NCI-H526 (cell line): ENCODE measurements at regions not wholly inside any gene's neighbourhood (a gene's known extent, or its start where the extent isn't known, plus 50 kb on each side); places are given as distances from the start of the nearest gene placed in this dataset.

ENCODE experiments used
- DNase-seq, 2 experiments: peaks; one replicate each; lab custom pipeline; 2025; lab: John Stamatoyannopoulos, UW

DNA sequence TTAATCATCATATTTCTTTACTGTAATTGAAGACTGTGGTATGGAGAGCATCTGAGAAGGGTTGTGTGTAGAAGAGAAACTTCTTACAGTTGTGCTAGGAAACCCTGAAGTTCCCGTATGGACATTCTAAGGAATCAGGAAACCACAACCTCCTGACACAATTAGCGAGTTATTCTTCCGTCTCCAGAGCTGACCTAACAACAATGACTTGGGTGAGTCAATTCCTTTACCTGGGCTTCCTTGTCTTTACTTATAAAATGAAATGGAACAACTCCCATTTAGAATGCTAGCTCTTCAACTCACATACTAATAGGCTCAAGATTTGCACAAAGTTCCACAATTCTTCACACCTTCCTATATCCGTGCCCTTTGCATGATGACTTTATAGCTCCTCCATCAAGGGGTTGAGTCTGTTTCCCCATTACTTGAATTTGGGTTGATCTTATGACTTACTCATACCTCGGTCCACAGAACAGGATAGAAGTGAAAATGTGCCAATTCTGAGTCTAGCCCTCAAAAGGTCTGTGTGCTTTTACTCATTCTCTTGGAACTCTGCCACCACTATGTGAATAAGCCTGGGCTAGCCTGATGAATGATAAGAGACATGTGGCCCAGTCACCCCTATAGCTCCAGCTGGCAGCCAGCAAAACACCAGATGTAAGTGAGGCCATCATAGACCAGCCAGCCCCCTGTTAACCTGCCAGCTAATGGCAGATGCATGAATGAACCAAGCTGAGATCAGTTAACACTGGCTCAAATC, 459.4 kb downstream of the ETNK1 start:
- no peak for DNase-seq

DNA sequence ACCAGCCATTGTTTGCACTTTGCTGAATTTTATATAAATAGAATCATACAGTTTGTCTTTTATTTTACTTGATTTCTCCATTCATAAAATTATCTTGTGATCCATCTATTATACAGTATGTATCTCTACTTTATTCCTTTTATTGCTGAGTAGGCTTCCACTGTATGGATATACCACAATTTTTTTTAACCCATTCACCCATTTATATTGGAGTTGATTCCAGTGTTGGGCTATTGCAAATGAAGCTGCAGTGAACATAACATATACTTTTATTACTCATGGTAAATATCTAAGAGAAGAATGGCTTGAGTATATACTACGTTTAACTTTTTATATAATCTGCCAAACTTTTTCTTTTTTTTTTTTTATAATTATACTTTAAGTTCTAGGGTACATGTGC, 463.6 kb downstream of the ETNK1 start:
- DNase-seq: no peak

DNA sequence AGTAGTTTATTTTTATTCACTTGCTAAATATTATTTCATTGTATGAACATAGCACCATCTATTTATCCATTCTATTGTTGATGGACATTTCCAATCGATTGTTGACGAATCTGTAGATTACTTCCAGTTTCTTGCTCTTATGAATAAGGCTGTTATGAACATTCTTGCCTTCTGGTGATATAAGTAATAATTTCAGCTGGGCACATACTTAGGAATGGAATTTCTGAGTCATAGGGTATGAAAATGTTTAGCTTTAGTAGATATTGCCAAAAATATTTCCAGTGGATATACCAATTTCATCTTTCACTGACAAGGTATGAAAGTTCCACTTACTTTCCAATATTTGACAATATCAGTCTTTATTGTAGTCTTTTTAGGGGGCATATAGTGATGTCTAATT, 468.5 kb downstream of the ETNK1 start:
- no peak for DNase-seq

DNA sequence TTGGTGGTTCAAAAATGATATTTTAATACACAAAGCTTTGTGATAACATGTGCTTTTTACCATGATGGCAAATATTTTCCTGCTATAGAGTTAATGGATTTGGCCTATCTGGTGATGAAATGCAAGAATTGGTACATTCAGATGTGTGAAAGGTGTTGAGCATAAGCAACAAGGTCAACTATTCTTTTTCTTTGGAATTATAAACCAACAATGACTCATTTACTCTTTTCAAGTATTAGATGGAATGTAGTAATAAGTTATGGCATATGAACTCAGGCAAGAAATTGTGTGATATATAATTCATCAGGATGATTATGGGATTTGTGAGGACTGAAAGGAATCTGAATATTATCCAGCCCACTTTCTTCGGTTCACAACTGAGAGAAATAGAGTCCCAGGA, 471.4 kb downstream of the ETNK1 start:
- no peak for DNase-seq

DNA sequence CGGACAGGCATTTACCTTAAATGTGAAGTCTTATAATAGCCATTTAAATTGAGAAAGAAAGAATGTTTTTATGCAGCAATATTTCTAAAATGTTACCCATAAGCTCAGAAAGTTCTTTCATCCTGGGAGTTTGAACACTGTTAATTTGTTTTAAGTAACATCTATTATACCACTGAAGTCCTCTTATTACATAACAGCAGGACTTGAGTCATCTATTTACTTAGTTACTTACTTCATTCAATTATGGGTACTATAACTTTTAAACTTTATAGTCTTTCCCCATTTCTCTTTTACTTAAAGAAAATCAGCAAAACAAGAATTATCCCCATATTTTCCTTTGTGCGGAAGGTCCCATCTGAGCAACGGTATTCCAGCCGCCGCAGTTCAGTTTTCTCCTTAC, 473.1 kb downstream of the ETNK1 start:
- DNase-seq: no peak

DNA sequence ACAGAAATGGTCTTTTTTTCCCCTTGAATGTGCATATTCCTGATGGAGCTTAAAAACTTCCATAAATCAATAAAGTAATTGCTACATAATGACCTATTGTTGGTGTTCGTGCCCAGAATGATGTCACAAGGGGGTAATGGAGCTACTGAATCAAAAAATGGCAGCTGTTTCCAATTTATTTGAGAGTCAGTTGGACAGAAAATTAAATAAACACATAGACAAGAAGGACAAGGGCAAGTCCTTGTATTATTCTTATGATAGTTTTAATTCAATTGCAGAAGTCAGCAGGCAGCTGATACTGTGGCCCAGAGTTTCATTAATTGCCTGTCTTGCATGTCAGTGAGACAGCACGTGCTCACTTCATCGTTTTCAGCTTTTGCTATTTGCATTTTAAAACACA, 473.5 kb downstream of the ETNK1 start:
- peak in 1 of 2 experiments; percentile 18 for DNase-seq

DNA sequence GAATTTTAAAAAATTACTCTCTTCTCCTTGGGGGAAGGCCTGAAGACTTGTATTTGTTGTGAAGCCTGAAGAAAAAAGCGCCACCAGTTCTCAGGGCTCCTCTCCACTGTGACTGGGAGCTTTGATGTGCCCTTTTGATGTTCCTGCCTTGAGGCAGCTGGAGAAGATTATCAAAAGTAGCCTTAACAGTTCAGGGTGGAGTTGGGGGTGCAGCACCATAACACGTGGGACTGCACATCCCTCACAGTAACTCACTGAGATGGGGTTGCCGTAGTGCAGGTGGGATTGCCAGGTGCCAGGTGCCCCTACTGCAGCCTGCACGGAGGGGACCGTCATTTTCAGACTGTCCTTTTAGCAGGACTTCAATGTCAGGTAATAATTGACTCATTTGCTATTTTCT, 474.1 kb downstream of the ETNK1 start:
- DNase-seq: no peak

DNA sequence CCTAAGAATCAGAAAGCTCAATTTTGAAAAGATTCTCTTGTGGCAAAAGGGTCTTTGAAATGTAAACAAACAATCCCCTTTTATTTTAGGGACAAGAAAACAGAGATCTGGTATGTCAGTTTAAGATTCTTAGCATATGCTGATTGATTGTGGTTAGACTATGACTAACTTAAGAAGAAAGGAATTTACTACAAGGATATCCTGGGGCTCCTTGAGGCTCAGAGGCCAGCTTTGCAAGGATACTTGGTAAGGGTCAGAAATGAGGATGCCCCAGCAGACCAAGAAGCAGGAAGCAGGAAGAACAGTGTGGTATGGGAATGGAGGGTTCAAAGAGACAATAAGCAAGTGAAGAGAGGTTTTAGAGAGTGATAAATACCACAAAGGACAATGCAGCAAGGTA, 474.6 kb downstream of the ETNK1 start:
- no peak for DNase-seq

DNA sequence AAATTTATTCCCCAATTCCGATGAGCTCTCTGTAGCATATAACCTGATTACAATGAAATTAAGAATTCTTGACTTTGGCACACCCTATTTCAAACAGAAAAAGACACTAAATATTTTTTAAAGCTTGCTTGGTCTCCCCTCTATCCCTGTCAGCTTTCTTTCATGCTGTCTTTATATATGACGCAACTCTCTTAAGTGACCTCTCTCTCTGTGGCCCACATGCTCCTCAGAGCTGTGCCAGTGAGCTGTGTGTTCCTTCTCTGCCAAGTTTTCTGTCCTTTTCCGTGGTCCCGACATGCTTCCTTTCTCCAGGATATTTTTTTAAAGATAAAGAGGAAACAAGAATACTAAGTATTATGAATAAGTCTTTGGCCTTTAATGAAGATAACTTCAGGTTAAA, 484.0 kb downstream of the ETNK1 start:
- no peak for DNase-seq

DNA sequence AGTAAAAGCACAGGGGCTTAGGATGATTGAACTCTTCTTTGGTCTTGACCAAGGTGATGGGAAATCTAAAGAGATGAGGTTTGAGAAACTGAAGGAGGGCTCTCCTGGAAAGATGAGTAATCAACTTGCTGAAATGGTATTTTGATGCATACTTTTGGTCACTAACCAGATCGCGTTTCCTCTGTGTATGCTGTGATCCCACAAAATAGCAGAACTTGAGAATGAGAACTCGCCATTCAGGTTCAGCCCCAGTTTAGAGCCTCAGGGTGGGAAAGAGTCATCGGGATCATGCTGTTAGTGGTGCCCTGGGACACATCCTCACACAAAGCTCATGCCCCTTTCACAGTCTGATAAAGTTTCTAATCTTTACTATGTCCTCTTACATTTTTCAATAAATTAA, 488.8 kb downstream of the ETNK1 start:
- no peak for DNase-seq

DNA sequence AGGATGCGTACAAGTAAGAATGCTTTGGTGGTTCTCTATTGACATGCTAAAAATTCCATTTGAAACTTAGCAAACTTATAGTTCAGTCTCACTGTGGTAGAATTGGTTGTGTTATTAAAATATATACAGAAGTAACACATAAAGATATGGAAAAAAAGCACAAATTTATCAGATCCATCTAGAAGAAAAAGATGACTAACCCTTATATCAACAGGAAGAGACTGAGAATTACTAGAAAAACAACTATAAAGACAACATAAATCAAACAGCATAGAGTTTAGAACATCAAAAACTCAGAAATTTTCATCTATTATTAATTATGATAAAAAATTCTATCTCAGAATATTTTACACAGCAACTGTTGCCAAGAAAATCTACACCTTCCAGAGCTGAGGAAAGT, 491.0 kb downstream of the ETNK1 start:
- DNase-seq: no peak

DNA sequence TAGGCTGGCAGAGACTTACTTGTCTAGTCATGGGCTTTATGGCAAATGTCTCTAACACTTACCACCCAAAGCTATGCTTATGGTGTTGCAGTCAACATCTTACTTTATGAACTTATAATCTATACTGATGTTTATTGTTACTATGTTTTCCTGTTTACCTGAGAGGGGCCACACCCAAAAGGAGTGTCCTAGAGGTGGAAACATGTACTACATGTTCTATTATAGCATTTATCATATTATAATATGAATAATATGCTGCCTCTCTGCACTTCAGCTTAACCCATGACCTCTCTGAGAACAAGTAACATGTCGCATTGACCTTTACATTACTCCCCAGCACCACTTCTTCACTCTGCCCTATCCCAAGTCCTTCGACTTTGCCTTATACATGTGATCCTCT, 501.8 kb downstream of the ETNK1 start:
- DNase-seq: no peak

DNA sequence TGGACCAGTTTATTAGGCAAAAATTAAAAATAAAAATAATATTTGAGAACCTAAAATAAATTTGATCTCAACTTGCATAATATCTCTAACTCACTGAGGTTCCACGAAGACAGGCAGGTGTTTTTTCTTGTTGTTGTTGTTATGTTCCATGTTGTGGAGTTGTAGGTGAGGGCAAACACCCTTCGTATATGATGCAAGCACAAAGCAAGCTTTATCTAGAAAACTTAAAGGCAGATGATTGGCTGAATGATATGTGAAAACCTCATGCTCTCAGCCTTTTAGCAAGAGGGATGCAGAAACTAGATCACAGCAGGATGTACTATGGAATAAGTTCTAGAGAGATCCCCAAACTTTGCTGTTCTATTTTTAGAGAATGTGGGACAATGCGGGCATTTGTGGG, 502.7 kb downstream of the ETNK1 start:
- no peak for DNase-seq

DNA sequence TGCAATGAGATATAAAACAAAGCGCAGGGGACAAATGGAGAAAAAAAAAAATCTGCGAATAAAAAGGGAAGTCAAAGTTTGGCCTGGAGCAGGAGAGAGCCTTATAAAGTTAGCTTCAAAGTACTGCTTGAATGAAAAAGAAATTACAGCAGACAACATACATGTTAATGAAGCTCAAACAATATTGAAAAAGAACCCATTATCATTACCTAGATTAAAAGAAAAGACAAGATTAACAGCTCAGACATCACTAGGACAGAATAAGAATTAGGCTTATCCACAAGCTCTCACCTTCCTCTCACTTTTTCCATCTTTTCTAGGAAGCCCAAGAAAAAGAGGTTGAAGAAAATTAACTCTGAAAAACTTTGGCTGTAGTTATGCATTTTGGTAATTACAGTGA, 503.5 kb downstream of the ETNK1 start:
- DNase-seq: no peak

DNA sequence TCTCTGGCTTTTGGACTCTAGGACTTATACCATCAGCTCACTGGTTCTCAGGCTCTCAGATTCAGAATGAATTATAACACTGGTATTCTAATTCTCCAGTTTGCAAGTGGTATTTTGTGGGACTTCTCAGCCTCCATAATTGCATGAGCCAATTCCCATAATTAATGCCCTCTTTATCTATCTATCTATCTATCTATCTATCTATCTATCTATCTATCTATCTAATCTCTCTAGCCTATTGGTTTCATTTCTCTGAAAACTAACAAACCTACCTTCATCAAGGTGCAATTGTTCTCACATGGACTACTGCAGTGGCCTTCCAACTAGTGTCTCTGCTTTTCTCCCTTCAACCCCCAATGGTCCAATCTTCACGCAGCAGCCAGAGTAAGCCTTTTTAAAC, 507.4 kb downstream of the ETNK1 start:
- no peak for DNase-seq

DNA sequence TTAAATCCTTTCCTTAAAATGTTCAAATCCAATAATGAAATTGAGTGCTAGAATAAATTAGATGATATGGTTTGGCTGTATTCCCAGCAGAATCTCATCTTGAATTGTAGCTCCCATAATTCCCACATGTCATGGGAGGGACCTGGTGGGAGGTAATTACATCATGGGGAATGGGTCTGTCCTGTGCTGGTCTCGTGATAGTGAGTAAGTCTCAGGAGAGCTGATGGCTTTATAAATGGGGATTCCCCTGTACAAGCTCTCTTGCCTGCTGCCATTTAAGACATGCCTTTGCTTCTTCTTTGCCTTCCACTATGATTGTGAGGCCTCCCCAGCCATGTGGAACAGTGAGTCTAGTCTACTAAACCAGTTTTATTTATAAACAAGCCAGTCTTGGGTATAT, 508.5 kb downstream of the ETNK1 start:
- DNase-seq: no peak

DNA sequence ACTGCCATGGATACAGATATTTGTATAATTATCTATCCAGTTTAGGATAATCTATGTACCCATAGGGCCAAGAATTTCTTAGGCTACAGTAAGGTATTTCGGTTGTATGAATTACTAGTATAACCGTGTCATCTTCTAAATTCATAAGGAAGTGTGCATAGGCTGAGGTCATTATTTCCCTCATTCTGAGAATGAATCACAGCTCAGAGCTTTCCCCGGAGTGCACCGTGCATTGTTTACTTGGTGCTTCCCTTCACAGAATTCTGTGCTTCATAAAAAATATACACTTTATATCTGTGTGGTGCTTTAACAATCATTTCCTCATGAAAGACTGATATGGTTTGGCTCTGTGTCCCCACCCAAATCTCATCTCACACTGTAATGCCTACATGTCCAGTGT, 514.1 kb downstream of the ETNK1 start:
- no peak for DNase-seq

DNA sequence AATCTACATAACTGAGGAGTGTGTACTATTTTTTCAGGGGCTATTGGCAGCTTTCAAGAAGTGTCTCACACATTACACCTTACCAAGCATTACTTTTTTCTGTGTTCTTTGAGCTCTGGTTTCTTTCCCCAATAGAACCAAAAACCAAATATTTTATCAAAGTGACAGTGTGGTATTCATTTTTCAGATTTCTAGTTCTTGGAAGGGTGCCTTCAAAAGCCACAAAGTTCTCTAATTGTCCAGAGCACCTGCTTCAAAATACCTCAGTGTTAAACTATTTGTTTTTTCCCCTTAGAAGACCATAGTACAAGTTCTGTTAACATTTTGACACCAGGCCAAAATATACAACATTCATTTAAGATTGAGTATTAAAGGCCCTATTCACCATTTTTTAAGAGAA, 515.7 kb downstream of the ETNK1 start:
- no peak for DNase-seq

DNA sequence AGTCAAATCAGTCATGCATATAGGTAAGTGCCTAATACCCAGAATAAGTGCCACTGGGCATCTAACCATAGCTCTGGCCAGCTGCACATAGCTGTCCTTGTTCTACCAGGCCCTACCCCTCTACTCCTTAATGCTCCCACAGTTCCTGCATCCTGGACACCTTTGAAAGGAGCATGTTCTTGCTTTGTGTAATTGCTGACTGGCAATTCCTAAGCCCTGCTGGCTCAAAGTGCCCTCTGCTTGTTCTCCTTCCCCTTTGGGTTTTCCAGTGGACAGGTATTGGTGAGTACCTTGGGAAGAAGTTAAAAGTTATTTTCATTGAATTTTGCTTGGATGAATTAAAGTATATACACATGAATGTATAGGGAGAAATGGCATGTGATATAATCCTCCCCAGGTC, 516.4 kb downstream of the ETNK1 start:
- DNase-seq: no peak

DNA sequence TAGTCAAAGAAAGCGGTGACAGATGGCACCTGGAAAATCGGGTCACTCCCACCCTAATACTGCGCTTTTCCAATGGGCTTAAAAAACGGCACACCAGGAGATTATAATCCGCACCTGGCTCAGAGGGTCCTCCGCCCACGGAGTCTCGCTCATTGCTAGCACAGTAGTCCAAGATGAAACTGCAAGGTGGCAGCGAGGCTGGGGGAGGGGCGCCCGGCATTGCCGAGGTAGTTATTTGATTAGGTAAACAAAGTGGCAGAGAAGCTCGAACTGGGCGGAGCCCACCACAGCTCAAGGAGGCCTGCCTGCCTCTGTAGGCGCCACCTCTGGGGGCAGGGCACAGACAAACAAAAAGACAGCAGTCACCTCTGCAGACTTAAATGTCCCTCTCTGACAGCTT, 521.1 kb downstream of the ETNK1 start:
- DNase-seq: peak; percentile 56 to 66

DNA sequence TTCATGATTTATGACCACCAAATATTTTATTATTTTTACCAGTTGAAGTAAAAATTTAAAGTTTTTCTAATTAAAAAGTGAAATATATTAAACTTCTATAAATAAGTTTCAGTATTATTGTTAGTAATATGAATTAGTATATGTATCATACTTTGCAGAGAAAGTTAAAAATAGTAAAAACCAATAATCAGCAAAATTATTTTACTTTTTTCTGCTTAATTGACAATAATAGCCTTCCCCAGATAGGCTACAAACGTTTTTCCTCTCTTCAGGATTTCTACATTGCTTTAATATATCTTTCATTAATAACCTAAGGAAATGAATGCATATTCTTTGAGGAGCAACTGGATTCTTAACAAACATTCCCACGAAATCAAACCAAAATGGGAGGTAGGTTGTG, 543.5 kb downstream of the ETNK1 start:
- DNase-seq: no peak

DNA sequence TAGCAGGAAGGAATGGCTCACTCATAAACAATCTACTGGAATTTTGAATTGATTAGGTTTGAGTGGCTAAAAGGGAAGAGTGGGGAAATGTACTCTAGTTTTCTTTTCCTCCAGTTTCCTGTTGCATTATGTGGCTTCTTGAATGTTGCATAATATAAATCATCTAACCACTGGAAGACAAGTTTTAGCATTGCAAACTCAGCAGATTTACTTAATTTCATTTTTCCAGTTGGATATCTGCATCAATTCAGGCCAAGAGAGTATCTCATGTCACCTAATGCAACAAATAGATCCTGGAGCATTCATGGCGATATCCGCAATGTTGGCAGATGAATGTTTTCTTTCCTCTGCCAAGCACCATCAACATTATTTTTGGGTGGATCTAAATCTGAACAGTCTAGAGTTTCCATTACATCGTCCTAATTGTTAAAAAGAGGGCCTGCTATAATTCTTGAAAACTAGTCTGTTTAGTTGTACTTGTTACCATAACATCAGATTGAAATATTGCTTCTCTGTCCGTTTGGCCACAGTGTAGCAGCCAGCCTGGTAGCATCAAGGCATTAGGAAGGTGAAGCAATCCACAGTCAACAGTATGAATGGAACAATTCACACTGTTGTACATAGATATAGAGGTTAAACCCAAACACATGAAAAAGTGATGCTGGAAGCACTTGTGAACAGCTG, 544.2 kb downstream of the ETNK1 start:
- DNase-seq: no peak

DNA sequence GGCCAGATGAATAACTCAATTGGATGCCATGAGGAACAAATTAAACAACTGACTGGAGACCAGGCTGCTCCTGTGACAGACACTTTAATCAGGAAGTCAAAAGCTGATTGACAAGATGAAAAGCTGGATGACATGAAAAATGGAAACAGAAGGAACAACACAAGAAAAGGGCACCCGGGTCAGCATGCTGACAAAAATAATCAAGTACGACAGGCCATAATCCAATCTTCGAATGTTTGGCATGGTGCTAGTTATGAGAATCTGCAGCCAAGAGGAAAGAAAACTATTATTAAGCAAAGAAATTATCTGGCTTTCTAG, 544.7 kb downstream of the ETNK1 start:
- DNase-seq: no peak

DNA sequence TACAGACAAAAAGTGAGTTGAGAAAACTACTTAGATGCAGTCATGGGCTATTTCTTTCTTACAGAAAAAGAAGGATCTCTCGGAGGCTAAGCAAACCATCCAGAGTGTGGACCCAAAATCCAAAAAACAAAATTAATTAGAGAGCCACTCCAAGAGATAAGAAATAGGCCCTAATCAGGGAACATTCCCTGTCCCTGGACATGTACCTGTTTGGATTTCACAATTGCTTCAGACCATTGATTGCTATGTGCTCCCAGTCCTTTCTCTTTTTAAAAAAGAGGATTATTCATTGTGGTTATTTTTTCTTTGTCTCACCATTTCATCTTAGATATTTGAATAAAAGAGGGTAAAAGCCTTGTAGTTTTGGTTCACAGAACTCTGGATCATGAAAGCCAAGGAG, 549.9 kb downstream of the ETNK1 start:
- DNase-seq: no peak
